NCI-H1436 (cell line): ENCODE measurements at regions not wholly inside any gene's neighbourhood (a gene's known extent, or its start where the extent isn't known, plus 50 kb on each side); places are given as distances from the start of the nearest gene placed in this dataset.

Source experiments
- DNase-seq: peaks from one replicate; lab custom pipeline; 2025; lab: John Stamatoyannopoulos, UW

DNA sequence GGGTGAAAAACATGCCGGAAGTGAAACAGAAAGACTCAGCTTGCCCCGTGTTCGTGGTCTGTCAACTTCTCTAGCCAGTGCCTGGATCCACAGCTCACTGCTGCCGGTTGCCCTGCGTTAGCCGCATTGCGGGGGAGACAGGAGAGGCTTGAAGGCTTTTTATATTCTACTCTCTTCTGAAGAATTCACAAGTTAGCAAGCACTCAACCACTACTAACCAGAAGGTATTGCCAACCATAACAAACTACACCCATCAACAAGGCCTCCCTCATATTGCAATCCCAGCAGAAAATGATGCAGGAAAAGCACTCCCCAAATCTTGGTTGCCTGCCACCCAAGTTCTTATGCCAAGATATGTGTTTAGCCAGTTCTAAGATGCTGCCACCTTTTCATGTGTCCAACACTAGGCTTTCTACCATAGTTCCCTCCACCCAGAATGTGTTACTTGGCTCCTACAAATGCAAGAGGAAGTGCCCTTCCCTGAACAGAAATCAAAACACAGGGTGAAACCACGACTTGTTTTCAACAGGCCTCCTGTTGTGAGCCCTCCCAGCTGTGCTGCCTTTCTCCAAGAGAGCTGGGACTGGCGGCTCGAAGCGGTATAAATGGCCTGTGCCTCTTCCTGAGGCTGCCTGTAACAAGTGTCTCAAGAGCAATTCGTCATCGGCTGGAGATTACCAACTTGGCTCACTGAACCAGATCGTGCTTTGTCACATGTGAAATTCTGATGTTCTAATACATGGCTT is 129.0 kb downstream of the SNX18 start:
- DNase-seq: peak; percentile 18

DNA sequence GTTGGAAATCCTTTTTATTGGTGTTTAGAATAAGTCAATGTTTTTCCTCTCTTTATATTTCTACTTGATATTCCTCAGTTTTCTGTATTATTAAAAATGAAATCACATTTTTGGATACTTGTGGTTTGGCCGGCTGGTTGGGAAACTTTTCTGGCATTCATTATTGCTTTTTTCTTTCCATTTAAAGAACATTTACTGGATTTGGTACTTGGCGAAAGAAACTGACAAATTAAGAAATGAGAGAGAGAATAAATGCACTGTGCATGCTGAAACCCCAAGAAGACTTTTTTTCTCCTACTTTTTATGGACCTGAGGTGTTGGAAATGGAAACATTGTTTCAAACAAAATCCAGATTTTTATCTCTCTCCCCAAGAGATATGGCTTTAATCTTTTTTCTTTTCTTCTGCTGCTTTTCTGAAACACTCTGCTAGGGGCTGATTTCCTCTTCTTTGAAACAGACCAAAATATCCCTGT is 128.4 kb downstream of the SNX18 start:
- DNase-seq: no peak

- no peak for DNase-seq
These were observed 126.7 kb downstream of the SNX18 start for GRCh38 chr5:54644226-54644625.

DNA sequence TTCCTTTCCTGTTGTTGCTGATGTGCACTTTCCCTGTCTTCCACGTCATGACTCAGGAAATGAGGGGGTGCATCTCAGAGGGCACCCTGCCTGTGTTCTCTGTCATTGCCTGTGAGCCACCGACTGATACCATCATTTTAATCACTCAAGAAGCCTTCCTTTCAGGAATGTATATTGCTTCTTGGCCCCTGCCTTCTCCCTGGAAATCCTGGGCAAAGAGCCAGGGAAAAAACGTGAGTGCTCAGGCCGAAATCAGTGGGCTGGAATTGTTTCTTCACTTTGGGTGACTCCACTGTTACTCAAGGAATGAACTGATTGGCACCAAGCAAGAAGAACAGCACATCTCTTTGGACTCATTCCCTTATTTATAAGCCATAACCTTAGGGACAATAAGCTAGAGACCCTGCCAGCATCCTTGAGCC is 126.1 kb downstream of the SNX18 start:
- DNase-seq: no peak

GRCh38 chr5:54639621-54640020 is 122.1 kb downstream of the SNX18 start:
- no peak for DNase-seq

DNA sequence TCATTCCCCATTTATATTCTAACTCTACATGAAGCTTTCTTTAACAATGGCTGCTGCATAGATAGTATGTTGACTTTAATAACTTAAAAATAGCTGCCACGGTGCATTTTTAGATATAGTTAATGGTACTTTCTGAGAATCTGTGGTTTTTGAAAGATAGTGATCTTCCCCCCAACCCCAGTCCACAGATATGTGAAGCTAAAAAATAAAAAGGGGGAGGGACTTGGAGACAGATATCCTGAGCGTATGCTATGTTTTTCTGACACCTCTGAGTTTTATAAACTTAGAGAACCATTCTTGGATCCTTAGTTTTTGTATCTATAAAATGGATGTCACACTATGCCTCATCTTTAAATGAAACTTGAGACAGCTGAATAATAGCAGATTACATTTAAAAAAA is 120.5 kb downstream of the SNX18 start:
- no peak for DNase-seq

- no peak for DNase-seq
These were observed 120.1 kb downstream of the SNX18 start for GRCh38 chr5:54637654-54638053.

DNA sequence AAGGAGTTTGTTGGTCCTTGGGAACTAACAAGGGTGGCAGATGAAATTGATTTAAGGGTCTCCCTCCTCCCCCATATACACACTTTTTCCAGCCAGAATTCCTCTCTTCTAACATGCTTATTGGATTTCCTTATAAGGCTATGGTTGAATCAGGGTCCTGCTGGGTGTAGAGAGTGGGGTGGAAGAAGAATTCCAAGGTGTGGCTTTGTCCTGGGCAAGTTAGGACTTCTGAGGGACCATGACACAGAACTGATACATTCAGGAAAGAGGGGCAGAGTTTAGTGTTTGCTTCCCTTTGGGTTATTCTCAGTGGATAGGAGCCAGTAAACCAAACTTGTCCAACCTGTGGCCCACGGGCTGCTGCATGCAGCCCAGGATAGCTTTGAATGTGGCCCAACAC is 116.5 kb downstream of the SNX18 start:
- no peak for DNase-seq

- DNase-seq: no peak
These were observed 114.7 kb downstream of the SNX18 start for GRCh38 chr5:54632131-54632701.

DNA sequence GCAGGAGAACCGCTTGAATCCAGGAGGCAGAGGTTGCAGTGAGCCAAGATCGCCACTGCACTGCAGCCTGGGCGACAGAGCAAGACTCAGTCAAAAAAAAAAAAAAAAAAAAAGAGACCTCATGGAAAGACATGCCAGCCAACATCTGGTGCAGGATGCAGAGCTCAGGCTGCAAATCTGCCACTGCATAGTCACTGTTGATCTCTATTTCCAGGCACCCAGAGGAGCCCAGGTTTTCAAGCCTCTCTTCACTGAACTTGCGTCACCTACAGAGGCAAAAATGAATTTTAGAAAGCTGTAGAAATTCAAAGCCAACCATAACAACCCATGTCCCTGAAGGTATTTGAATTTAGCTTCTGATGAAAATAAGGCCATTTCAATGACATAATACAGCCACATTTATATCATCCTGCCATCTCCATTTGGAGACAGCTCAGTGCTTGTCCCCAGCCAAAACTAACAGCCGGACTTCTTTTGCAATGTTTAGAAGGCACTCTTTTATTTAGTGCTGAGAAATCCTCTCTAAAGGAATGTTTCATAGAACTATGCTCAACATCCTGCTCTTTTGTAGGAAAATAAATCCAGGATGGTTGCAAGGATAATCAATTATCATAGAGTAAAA is 113.3 kb downstream of the SNX18 start:
- no peak for DNase-seq

DNA sequence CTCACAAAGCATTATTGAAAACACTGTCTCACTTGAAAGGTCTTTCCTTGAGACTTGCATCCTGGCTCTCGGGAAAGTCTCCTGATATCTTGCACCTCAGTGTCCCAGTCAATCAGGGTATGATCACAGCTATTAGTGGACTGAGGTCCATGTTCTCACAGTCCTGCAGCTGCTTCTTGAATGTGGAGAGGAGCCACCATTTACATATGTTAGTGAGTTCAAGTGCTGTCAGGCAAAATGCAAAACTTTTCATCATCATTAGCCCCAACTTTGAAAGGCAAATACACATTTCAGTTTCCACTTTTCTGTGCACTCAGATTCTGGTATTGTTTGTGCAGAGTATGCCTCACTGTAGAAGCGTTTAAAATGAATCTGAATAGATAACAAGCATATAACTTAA is 111.6 kb downstream of the SNX18 start:
- no peak for DNase-seq

DNA sequence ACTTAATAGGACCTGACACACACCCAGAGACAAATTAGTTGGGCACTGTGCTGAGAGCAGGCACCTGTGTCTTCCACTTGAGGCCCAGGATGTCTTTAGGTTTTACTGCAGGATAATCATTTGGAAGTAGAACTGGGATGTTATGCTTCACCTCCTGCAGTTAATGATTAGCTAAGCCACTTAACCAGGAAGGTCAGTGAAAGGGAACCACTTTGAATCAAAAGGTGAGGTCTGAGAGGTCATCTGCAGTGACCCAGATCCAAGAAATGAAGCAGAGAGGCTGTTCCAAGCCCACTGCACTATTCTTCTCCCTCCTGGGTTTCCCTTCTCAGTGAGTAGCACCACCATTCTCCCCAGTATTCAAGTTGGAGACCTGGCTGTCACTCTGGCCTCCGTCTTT is 110.5 kb downstream of the SNX18 start:
- no peak for DNase-seq

GRCh38 chr5:54626407-54626806 is 108.8 kb downstream of the SNX18 start:
- DNase-seq: no peak

DNA sequence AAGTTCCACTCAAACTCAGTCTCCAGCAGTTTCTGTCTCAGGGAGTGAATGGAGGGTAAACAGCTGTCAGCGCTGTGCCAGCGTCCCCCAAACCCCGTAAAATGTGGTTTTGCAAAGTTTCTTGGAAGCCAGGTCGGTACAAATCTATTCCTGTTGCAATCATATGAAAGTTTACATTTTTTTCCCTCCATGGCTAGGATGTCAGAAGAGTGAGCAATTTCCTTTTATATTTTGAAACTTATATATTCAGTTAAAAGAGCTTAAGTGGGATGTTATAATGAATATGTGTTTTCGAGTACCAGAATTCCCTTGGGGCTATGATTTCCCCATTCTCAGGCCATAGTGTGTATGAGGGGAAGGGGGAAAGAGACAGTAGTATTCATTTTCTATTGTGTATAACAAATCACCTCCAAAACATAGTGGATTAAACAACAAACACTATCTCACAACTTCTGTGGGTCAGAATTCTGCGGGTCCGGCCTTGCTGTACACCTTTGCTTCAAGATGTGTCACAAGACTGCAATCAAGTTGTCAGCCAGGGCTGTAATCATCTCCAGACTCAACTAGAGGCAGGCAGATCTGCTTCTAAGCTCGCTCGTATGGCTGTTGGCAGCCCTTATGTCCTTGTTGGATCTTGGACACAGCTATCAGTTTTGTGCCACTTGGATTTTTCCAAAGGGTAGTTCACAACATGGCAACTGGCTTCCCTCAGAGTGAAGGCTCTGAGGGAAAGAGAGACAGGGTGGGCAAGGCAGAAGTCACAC is 107.4 kb downstream of the SNX18 start:
- no peak for DNase-seq

DNA sequence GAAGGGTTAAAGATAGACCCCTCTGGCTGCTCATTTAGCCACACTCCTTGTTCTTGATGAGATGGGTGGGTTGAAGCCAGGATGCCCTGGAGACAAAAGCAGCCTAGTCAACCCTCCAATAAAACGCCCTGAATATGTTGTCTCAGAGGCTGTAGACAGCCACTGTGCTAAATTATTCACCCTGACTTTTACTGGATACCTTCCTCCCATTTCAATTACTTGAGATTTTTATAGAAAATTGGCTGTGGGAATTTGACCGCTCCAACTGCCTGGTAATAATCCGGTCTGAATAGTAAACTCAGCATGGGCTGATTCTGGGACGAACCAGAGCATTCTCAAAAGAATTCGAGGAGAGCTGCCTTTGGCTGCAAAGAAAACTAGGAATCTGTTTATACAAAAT is 104.2 kb downstream of the SNX18 start:
- DNase-seq: no peak

DNA sequence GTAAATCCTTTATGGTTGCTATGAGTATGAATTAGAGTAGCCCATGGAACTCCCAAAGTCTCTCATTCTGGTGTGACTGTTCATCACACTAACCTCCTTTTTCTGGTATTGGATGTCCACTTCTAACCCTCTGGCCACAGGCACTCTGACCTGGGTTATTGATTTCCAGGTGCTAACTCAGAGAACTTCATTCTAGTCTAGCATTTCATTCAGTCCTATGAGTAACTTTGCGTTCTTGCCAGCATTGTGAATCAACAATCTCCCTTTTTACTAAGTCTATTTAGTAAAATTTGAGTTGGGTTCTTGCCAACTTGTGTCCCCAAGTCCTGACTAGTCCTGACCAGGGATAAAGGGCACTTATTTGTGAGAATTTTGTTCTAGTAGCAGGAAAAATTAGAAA is 103.5 kb downstream of the SNX18 start:
- DNase-seq: no peak

DNA sequence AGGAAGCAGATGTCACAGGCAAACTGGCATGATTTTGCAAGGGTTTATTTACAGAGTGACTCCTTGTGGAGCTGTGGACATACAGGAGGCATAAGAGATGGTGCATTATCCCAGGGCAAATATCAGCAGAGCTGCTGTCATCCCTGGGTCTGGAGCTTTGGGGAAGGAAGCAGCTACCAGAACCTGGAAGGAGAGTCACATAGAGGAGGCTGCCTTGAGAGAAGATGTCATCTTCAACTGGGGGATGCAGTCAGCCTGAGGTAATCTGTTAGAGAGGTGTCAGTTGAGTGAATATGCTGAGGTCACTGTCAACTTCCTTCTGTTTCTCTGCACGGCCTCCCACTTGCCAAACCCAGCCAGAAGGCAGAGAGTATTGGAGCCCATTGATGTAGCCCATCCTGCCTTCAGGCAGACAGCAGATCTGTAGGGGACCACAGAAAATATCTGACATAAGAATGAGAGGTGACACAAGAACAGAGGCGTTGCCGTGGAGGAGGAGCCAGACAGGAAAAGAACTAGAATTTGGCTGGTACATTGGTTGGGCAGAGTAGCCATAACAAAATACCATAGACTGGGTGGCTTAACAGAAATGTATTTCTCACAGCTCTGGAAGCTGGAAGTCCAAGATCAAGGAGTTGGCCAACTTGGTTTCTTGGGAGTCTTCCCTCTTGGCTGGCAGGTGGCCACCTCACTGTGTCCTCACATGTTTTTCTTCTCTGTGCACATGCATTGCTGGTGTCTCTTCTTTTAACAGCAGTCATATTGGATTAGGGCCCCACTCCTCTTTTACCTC is 102.8 kb downstream of the SNX18 start:
- DNase-seq: no peak

GRCh38 chr5:54619731-54620130 is 102.2 kb downstream of the SNX18 start:
- DNase-seq: no peak

GRCh38 chr5:54616518-54617220 is 99.1 kb downstream of the SNX18 start:
- no peak for DNase-seq

- no peak for DNase-seq
These were observed 98.5 kb downstream of the SNX18 start for GRCh38 chr5:54616031-54616430.

DNA sequence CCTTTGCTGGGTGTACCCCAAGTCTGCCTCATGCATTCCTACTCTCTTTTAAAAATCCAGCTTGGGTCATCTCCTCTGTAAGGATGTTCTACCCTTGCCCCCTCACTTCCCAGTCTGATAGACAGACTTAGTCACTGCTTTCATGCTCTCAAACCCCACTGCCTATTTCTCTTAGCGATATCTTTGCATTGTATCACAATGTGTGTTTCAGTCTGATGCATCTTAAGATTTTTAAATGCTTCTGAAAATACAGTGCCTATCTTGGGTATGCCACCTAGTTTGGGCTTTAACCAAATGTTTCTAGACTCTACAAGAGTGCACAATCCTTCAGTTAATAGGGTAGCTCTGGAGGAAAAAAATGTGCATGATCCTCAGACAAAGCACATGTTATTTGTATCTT is 97.8 kb downstream of the SNX18 start:
- no peak for DNase-seq
